Endodermal cell (in vitro differentiated cells): ENCODE measurements at regions not wholly inside any gene's neighbourhood (a gene's known extent, or its start where the extent isn't known, plus 50 kb on each side); places are given as distances from the start of the nearest gene placed in this dataset.

Source experiments
- DNase-seq: peaks from one replicate; pipeline ENCODE4 v3.0.0-alpha.2; 2017
- H3K27ac ChIP-seq: 2 replicates; pipeline ENCODE4 v1.5.1; 2013; ENCODE audit warnings: mild to moderate bottlenecking, low read depth, low read length, moderate library complexity
- H3K27me3 ChIP-seq: 2 replicates; pipeline ENCODE4 v1.6.1; 2013; ENCODE audit warnings: mild to moderate bottlenecking, low read length, moderate library complexity; ENCODE audit not compliant: insufficient read depth, control insufficient read depth, poor library complexity, severe bottlenecking
- H3K36me3 ChIP-seq: 2 replicates; pipeline ENCODE4 v1.7.0; 2013; ENCODE audit warnings: mild to moderate bottlenecking, low read length, moderate library complexity; ENCODE audit not compliant: control insufficient read depth, insufficient read depth
- H3K4me1 ChIP-seq: one replicate; pipeline ENCODE4 v1.7.0; 2013; ENCODE audit warnings: low read length; ENCODE audit not compliant: control insufficient read depth, insufficient read depth
- H3K4me3 ChIP-seq: 2 replicates; pipeline ENCODE4 v1.5.1; 2013; ENCODE audit warnings: mild to moderate bottlenecking, low read length, moderate library complexity
- H3K9ac ChIP-seq: 2 replicates; pipeline ENCODE4 v1.6.1; 2013; ENCODE audit warnings: mild to moderate bottlenecking, low read length, moderate library complexity; ENCODE audit not compliant: poor library complexity, severe bottlenecking; ENCODE audit errors: extremely low read depth
- H3K9me3 ChIP-seq: 2 replicates; pipeline ENCODE4 v1.6.1; 2013; ENCODE audit warnings: mild to moderate bottlenecking, low read length, moderate library complexity; ENCODE audit not compliant: control insufficient read depth
- H3K27ac Mint-ChIP-seq: 2 replicates; pipeline ENCODE4 v1.8.0; 2020; ENCODE audit warnings: mixed read lengths
- H3K27me3 Mint-ChIP-seq: 2 replicates; pipeline ENCODE4 v1.8.0; 2021; ENCODE audit warnings: mild to moderate bottlenecking, mixed read lengths; ENCODE audit not compliant: insufficient read depth
- H3K36me3 Mint-ChIP-seq: 2 replicates; pipeline ENCODE4 v1.8.0; 2020; ENCODE audit warnings: low read depth, mixed read lengths
- H3K4me1 Mint-ChIP-seq: 2 replicates; pipeline ENCODE4 v1.8.0; 2020; ENCODE audit warnings: mixed read lengths
- H3K4me3 Mint-ChIP-seq: 2 replicates; pipeline ENCODE4 v1.8.0; 2020; ENCODE audit warnings: mild to moderate bottlenecking, moderate library complexity, mixed read lengths
- H3K9me3 Mint-ChIP-seq: 2 replicates; pipeline ENCODE4 v1.8.0; 2020; ENCODE audit warnings: mild to moderate bottlenecking, mixed read lengths
- CTCF ChIP-seq: fragments of 200-600 bp; sonication (generic); conservative IDR thresholded peaks from 2 replicates; pipeline ENCODE4 v1.5.0; 2021; ENCODE audit warnings: antibody characterized with exemption, mild to moderate bottlenecking
- WGBS, 2 experiments: methylation state at CpG; one replicate each; pipeline versions ENCODE4 v1.1.5 to v1.1.7; 2013; ENCODE audit warnings: missing lambda C conversion rate in 2 of 2, mixed read lengths in 1 of 2; ENCODE audit not compliant: insufficient coverage in 1 of 2, insufficient read length in 1 of 2; 5-methylcytosine and 5-hydroxymethylcytosine counted together

DNA sequence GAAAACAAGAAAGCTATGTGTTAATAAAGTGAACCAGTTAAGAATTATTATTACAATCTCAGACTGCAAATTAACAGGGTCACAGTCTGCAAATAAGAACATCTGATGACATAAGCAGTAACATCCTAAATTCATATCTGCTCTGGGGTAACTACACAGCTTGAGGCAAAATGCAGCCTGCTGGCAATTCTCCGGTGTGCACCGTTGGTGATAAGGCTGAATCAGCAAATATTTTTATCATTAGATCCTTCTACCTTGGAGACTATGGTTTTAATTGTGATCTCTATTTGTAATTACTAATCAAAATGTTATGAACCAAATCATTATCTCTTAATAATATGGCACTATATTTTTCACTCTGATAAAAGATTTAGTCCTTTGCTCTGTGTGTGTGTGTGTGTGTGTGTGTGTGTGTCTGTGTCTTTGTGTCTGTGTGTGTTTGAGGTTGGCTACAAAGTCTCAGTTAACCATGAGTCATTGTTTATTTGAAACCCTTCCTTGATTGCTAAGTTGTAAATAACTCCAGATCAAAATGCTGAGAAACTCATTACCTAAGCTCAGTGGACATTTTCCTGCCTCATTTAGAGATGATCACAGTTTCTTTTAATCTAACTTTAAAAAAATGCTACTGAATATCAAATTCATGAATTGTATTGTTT is 442.6 kb downstream of the GXYLT1 start:
- no peaks in the 10 kb centered on the region for H3K36me3 ChIP-seq
- H3K27ac Mint-ChIP-seq: no peak overlapping the region
- no peaks in the 10 kb centered on the region for H3K9me3 Mint-ChIP-seq
- H3K4me1 ChIP-seq: no peaks in the 10 kb centered on the region
- no peak for TF ChIP-seq CTCF
- H3K36me3 Mint-ChIP-seq: no peaks in the 10 kb centered on the region
- H3K4me1 Mint-ChIP-seq: peaks cover 7% of the 10 kb centered on the region
- no peak overlapping the region for H3K4me3 ChIP-seq
- H3K9ac ChIP-seq: no peak overlapping the region
- DNase-seq: no peak
- peaks cover 1% of the 10 kb centered on the region for H3K27me3 Mint-ChIP-seq
- H3K27ac ChIP-seq: no peak overlapping the region
- WGBS, 2 experiments: 100% methylated on average over 2 of the region's 2 CpGs; no CpG with 5 or more reads in 1 of the 2 experiments
- H3K9me3 ChIP-seq: no peaks in the 10 kb centered on the region
- H3K4me3 Mint-ChIP-seq: no peak overlapping the region
- H3K27me3 ChIP-seq: no peaks in the 10 kb centered on the region

DNA sequence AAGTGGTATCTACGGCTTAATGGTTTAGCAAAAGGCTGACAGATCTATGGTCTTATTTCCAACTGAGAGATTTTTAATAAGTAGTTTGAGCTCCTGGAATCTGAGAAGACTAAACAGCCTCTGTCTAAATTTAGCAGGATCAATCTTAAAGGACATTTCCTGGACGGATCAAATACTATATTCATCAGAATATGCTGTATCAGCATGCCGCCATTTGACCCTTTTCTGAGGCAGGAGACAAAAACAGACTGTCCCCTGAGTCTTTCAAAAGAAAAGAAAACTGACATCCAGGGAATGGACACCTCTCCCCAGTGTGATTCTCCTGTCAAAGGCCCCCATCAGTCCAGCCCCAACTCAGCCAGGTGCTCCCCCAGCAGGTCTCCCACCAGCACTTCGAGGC is 443.7 kb downstream of the GXYLT1 start:
- Mint-ChIP-seq H3K36me3 (no peaks in the 10 kb centered on the region), H3K27ac (no peak overlapping the region), H3K27me3 (peaks cover 1% of the 10 kb centered on the region), H3K4me3 (no peak overlapping the region), H3K9me3 (no peaks in the 10 kb centered on the region), H3K4me1 (peaks cover 7% of the 10 kb centered on the region)
- H3K4me1 ChIP-seq: no peaks in the 10 kb centered on the region
- no peaks in the 10 kb centered on the region for H3K27me3 ChIP-seq
- no peak for TF ChIP-seq CTCF
- no peak overlapping the region for H3K27ac ChIP-seq
- no peaks in the 10 kb centered on the region for H3K9me3 ChIP-seq
- no peak for DNase-seq
- no peaks in the 10 kb centered on the region for H3K36me3 ChIP-seq
- no peak overlapping the region for H3K4me3 ChIP-seq
- WGBS, 2 experiments: 91 to 94% methylated on average over 4 of the region's 4 CpGs
- no peak overlapping the region for H3K9ac ChIP-seq

GRCh38 chr12:41699658-41700057 is 445.0 kb downstream of the GXYLT1 start:
- H3K9me3 ChIP-seq: no peaks in the 10 kb centered on the region
- no peaks in the 10 kb centered on the region for H3K36me3 Mint-ChIP-seq
- H3K9ac ChIP-seq: no peak overlapping the region
- no peaks in the 10 kb centered on the region for H3K9me3 Mint-ChIP-seq
- H3K4me1 ChIP-seq: no peaks in the 10 kb centered on the region
- H3K27ac ChIP-seq: no peak overlapping the region
- no peak overlapping the region for H3K4me3 ChIP-seq
- H3K4me3 Mint-ChIP-seq: no peak overlapping the region
- no peak overlapping the region for H3K27ac Mint-ChIP-seq
- no peaks in the 10 kb centered on the region for H3K27me3 ChIP-seq
- TF ChIP-seq CTCF: no peak
- H3K36me3 ChIP-seq: no peaks in the 10 kb centered on the region
- DNase-seq: no peak
- WGBS, 2 experiments: 77 to 91% methylated on average over 3 of the region's 3 CpGs
- peaks cover 7% of the 10 kb centered on the region for H3K4me1 Mint-ChIP-seq
- H3K27me3 Mint-ChIP-seq: peaks cover 1% of the 10 kb centered on the region
